Coronary artery (tissue), 2 donors: ENCODE measurements at regions not wholly inside any gene's neighbourhood (a gene's known extent, or its start where the extent isn't known, plus 50 kb on each side); places are given as distances from the start of the nearest gene placed in this dataset.
"Not testable (repeated sequence)": the region's sequence is repeated elsewhere in the genome, so short reads cannot be mapped to it uniquely, and the experiment has no call there.

Experiments
- DNase-seq: peaks from one replicate; pipeline ENCODE4 v3.0.0-alpha.2; 2017; ENCODE audit warnings: low spot score
- H3K27ac ChIP-seq, 2 donors: fragments of 200-600 bp; sonication (generic); one replicate each; pipeline ENCODE4 v1.5.1; 2016 to 2019
- H3K4me3 ChIP-seq: fragments of 200-600 bp; sonication (generic); 2 replicates; pipeline ENCODE4 v1.5.1; 2016; ENCODE audit warnings: mild to moderate bottlenecking, moderate library complexity
- CTCF ChIP-seq: fragments of 200-600 bp; sonication (generic); IDR thresholded peaks from one replicate; pipeline ENCODE4 v1.5.1; 2019; ENCODE audit warnings: antibody characterized with exemption

GRCh38 chr15:95035106-95035505, 803.7 kb downstream of the MCTP2 start:
- DNase-seq, result no peak

GRCh38 chr15:95041297-95041696, 809.9 kb downstream of the MCTP2 start:
- H3K4me3 ChIP-seq, result no peak overlapping the region
- H3K27ac ChIP-seq, result no peak overlapping the region
- TF ChIP-seq CTCF, result no peak
- no peak for DNase-seq

More at GRCh38 chr15:95035106-95035505, 803.7 kb downstream of the MCTP2 start:
- H3K27ac ChIP-seq, result no peak overlapping the region
- no peak for TF ChIP-seq CTCF
- no peak overlapping the region for H3K4me3 ChIP-seq

- H3K27ac ChIP-seq, H3K4me3 ChIP-seq, DNase-seq: not testable (repeated sequence)
These were observed 812.0 kb downstream of the MCTP2 start for GRCh38 chr15:95043236-95043932.

GRCh38 chr15:95043933-95044313, 812.6 kb downstream of the MCTP2 start:
- H3K27ac ChIP-seq, result no peak overlapping the region
- TF ChIP-seq CTCF, result no peak
- H3K4me3 ChIP-seq, result no peak overlapping the region
- DNase-seq, result no peak

GRCh38 chr15:95044745-95045417, 813.5 kb downstream of the MCTP2 start:
- no peak for DNase-seq
- Histone ChIP-seq H3K4me3 (no peak overlapping the region), H3K27ac (no peak overlapping the region)
- TF ChIP-seq CTCF, result no peak

GRCh38 chr15:95051861-95052260, 820.5 kb downstream of the MCTP2 start:
- no peak overlapping the region for H3K4me3 ChIP-seq
- no peak for DNase-seq
- no peak for TF ChIP-seq CTCF
- H3K27ac ChIP-seq, result no peak overlapping the region

GRCh38 chr15:95059346-95059905, 828.1 kb downstream of the MCTP2 start:
- no peak for TF ChIP-seq CTCF
- no peak overlapping the region for H3K27ac ChIP-seq
- H3K4me3 ChIP-seq, result no peak overlapping the region
- DNase-seq, result no peak
